Esophagus squamous epithelium (tissue), 5 donors: ENCODE measurements at regions not wholly inside any gene's neighbourhood (a gene's known extent, or its start where the extent isn't known, plus 50 kb on each side); places are given as distances from the start of the nearest gene placed in this dataset.

Experiments
- DNase-seq: peaks from one replicate; lab custom pipeline; 2025; lab: John Stamatoyannopoulos, UW
- H3K27ac ChIP-seq, 4 donors: fragments of 200-600 bp; sonication (generic); one replicate each; pipeline ENCODE4 v1.5.1; 2016 to 2019; ENCODE audit warnings: mild to moderate bottlenecking in 1 of 4
- H3K27me3 ChIP-seq, 4 donors: fragments of 200-600 bp; sonication (generic); 1 replicate in 3 of 4; 2 replicates in 1 of 4; pipeline versions ENCODE4 v1.5.1 to v1.6.0; 2017 to 2021; ENCODE audit warnings: antibody characterized with exemption in 1 of 4
- H3K36me3 ChIP-seq, 3 donors: fragments of 200-600 bp; sonication (generic); one replicate each; pipeline ENCODE4 v1.5.1; 2016 to 2019
- H3K4me1 ChIP-seq, 3 donors: fragments of 200-600 bp; sonication (generic); one replicate each; pipeline ENCODE4 v1.5.1; 2017 to 2019
- H3K4me3 ChIP-seq, 4 donors: fragments of 200-600 bp; sonication (generic); 1 replicate in 3 of 4; 2 replicates in 1 of 4; pipeline ENCODE4 v1.5.1; 2016 to 2019; ENCODE audit warnings: mild to moderate bottlenecking in 2 of 4, moderate library complexity in 1 of 4
- H3K9me3 ChIP-seq, 3 donors: fragments of 200-600 bp; sonication (generic); one replicate each; pipeline ENCODE4 v1.5.1; 2016 to 2019
- POLR2A ChIP-seq, 4 donors: fragments of 450-650 bp; IDR thresholded peaks; one replicate each; pipeline ENCODE4 v1.6.1; 2017; ENCODE audit warnings: antibody characterized with exemption in 4 of 4, mild to moderate bottlenecking in 4 of 4, moderate library complexity in 3 of 4
- WGBS, 2 donors: methylation state at CpG; one replicate each; pipeline ENCODE4 v1.1.5; 2018; 5-methylcytosine and 5-hydroxymethylcytosine counted together
- intact Hi-C: fragments of 100-400 bp; cut with DNase I; formaldehyde crosslinking; loops from one replicate; pipeline ENCODE4 v1.15.0; 2022
- TF ChIP-seq, protein P1 (sequence below), 6 experiments: fragments of 450-650 bp in 4 of 6; fragments of 200-600 bp in 2 of 6; sonication (generic) in 2 of 6; IDR thresholded peaks; one replicate each; pipeline ENCODE4 v1.5.1; 2016 to 2019; ENCODE audit warnings: antibody characterized with exemption in 6 of 6, mild to moderate bottlenecking in 4 of 6, moderate library complexity in 4 of 6
- donor health status: DM: yes; HTN: yes; CAD: no.

DNA sequence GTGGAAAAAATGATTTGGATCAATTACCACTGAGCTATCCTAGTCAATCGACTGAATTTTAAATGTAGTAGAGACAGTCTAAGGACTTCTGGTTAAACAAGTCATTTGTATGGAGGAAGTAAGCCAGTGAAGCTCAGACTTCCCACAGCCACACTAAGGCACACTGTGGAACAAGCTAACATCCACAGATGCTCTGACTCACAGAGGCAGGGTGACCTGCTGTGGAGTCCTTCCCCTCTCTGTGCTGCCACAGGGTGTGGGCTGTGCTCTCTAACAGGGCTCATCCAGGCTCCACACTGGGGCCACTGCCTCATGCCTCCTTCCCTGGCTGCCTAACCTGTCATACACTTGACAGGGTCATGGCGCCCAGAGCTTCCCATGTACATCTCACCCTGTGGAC lies 351.0 kb downstream of the GALR1 start:
- no peak for TF ChIP-seq POLR2A (IDR thresholded peaks at IDR 0.05)
- TF ChIP-seq, protein P1, sequence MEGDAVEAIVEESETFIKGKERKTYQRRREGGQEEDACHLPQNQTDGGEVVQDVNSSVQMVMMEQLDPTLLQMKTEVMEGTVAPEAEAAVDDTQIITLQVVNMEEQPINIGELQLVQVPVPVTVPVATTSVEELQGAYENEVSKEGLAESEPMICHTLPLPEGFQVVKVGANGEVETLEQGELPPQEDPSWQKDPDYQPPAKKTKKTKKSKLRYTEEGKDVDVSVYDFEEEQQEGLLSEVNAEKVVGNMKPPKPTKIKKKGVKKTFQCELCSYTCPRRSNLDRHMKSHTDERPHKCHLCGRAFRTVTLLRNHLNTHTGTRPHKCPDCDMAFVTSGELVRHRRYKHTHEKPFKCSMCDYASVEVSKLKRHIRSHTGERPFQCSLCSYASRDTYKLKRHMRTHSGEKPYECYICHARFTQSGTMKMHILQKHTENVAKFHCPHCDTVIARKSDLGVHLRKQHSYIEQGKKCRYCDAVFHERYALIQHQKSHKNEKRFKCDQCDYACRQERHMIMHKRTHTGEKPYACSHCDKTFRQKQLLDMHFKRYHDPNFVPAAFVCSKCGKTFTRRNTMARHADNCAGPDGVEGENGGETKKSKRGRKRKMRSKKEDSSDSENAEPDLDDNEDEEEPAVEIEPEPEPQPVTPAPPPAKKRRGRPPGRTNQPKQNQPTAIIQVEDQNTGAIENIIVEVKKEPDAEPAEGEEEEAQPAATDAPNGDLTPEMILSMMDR (IDR thresholded peaks at IDR 0.05): no peak
- Histone ChIP-seq H3K36me3 (no peaks in the 10 kb centered on the region), H3K27me3 (no peaks in the 10 kb centered on the region), H3K9me3 (no peaks in the 10 kb centered on the region), H3K4me1 (no peaks in the 10 kb centered on the region), H3K27ac (no peak overlapping the region), H3K4me3 (no peak overlapping the region)
- 89 to 93% methylated on average over 2 of the region's 2 CpGs for WGBS, 2 donors
- no peak for DNase-seq
- intact Hi-C loops: no loop called here

DNA sequence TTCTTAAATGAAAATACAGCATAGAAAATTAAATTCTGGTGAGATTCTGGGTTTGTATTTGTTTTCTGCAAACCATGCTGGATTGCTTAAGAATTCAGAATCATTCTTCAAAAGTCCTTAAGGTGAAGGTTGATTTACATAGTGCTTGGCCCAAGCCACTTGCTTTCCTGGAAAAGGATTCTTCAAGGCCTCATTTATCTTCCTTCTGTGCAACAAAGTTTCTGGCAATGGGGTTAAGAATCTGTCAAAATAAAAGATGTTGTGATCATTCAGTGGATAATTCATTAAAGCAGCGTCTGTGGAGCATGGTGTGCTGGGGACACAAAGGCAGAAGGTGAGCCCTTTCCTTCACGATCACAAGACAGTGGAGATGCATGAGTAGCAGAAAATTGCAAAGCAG lies 351.9 kb downstream of the GALR1 start:
- Histone ChIP-seq H3K27me3 (no peaks in the 10 kb centered on the region), H3K27ac (no peak overlapping the region), H3K4me1 (no peaks in the 10 kb centered on the region), H3K9me3 (no peaks in the 10 kb centered on the region), H3K36me3 (no peaks in the 10 kb centered on the region), H3K4me3 (no peak overlapping the region)
- DNase-seq: no peak
- intact Hi-C loops: no loop called here
- TF ChIP-seq, protein P1 (IDR thresholded peaks at IDR 0.05): no peak
- no peak for TF ChIP-seq POLR2A (IDR thresholded peaks at IDR 0.05)
- WGBS, 2 donors: 32% methylated on average over 2 of the region's 2 CpGs

DNA sequence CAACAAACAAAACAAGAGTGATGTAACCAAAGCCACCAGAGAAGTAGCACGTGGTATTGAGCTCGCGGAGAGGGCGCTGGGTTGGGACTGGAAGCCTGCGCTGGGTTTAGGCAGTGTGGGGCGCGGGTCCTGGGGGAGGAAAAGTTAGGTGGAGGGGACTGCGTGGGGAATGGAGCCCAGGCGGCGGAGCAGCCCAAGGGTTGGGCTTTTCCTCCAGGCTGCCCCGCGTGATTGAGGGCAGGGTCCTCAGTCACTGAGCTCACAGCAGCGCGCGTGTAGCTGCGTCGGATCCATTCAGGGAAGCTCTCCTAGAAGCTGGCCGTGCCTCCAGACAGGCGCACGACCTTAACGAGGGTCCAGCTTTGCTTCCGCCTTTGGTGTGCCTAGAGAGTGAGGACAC lies 357.4 kb downstream of the GALR1 start:
- Histone ChIP-seq H3K27me3 (no peaks in the 10 kb centered on the region), H3K27ac (no peak overlapping the region), H3K36me3 (no peaks in the 10 kb centered on the region), H3K4me1 (no peaks in the 10 kb centered on the region), H3K4me3 (no peak overlapping the region), H3K9me3 (no peaks in the 10 kb centered on the region)
- intact Hi-C loops: no loop called here
- 89 to 90% methylated on average over 15 to 21 of the region's 22 CpGs for WGBS, 2 donors
- DNase-seq: no peak
- no peak for TF ChIP-seq POLR2A (IDR thresholded peaks at IDR 0.05)
- TF ChIP-seq, protein P1 (IDR thresholded peaks at IDR 0.05): no peak

DNA sequence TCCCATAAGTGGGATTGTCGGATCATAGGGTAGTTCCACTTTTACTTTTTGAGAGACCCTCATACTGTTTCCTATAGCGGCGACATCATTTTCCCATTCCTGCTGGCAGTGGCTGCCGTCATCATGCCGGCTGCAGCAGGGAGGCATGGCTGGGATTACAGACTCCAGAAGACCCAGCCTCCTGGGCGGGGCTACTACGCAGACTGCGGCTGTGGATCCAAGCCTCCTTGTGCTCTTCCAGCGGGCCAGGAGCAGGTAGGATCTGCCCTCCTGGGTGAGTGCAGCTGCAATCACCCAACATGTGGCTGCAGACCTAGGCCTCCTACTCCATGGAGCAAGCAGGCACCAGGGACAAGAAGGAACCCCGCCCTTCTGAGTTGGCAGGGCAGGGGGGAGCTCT lies 359.2 kb downstream of the GALR1 start:
- no peak for TF ChIP-seq POLR2A (IDR thresholded peaks at IDR 0.05)
- TF ChIP-seq, protein P1 (IDR thresholded peaks at IDR 0.05): no peak
- no peaks in the 10 kb centered on the region for H3K36me3 ChIP-seq
- H3K4me3 ChIP-seq: no peak overlapping the region
- H3K4me1 ChIP-seq: no peaks in the 10 kb centered on the region
- 92 to 96% methylated on average over 2 to 9 of the region's 10 CpGs for WGBS, 2 donors
- no peak overlapping the region for H3K27ac ChIP-seq
- intact Hi-C loops: no loop called here
- no peaks in the 10 kb centered on the region for H3K9me3 ChIP-seq
- H3K27me3 ChIP-seq: no peaks in the 10 kb centered on the region
- no peak for DNase-seq

DNA sequence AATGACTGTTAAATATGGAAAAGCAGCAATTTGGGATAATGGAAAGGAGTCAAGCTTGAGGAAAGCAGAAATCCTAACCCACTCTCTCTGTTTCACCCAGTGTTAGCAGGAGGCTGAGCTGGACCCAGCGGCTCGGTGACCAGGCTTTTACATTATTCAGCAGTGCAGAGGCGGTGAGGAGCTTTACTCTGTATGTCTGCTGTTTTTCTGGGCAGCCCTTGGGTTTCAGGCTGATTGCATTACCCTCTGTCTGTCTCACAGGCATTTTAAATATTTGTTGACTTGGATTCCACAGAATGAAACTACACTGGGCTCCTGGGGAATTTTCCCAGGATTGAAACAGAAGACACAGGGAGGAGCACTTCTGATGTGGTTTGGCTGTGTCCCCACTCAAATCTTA lies 368.0 kb downstream of the GALR1 start:
- TF ChIP-seq, protein P1 (IDR thresholded peaks at IDR 0.05): no peak
- no peak for TF ChIP-seq POLR2A (IDR thresholded peaks at IDR 0.05)
- no peak for DNase-seq
- intact Hi-C loops: no loop called here
- no peaks in the 10 kb centered on the region for H3K36me3 ChIP-seq
- H3K4me3 ChIP-seq: no peak overlapping the region
- H3K27me3 ChIP-seq: no peaks in the 10 kb centered on the region
- no peaks in the 10 kb centered on the region for H3K9me3 ChIP-seq
- no peak overlapping the region for H3K27ac ChIP-seq
- WGBS, 2 donors: 80 to 93% methylated on average over 3 of the region's 3 CpGs
- peaks cover 0 to 5% (median 0%) of the 10 kb centered on the region in 3 donors for H3K4me1 ChIP-seq
